ENCODE measurements at regions not wholly inside any gene's neighbourhood (a gene's known extent, or its start where the extent isn't known, plus 50 kb on each side); places are given as distances from the start of the nearest gene placed in this dataset.
A peak's percentile ranks its signal among the peaks of the same experiment; 100 is the strongest.

DNA sequence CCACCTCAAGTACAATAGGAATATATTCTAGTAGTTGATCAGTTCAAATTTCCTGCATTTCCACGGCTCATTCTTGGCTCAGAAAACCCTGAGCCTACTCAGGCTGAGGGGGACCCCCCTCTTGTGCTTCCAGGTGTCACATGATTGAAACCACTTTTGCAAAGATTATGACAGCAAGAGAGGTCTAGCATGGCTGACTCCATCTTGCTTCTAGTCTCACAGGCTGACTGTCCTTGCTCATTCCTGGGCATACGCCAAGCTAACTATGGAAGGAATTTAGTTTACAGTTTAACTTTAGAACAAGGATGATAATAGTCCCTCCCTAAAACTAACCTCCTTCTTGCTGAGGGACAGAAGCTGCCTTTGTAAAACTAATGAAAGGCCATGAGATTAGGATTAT is 154.1 kb downstream of the SNX18 start:
- Histone ChIP-seq H3K27me3 (no peaks in the 10 kb centered on the region), H3K36me3 (no peaks in the 10 kb centered on the region), H3K4me3 (no peak overlapping the region), H3K27ac (replicated peaks in 1 of 4) (peak overlapping the region in 2 of 4 donors; percentile 38 to 44), H3K9me3 (peaks cover 0 to 14% (median 5%) of the 10 kb centered on the region in 4 donors), H3K4me1 (peaks cover 5 to 40% (median 35%) of the 10 kb centered on the region in 4 donors)
- TF ChIP-seq, protein P1, sequence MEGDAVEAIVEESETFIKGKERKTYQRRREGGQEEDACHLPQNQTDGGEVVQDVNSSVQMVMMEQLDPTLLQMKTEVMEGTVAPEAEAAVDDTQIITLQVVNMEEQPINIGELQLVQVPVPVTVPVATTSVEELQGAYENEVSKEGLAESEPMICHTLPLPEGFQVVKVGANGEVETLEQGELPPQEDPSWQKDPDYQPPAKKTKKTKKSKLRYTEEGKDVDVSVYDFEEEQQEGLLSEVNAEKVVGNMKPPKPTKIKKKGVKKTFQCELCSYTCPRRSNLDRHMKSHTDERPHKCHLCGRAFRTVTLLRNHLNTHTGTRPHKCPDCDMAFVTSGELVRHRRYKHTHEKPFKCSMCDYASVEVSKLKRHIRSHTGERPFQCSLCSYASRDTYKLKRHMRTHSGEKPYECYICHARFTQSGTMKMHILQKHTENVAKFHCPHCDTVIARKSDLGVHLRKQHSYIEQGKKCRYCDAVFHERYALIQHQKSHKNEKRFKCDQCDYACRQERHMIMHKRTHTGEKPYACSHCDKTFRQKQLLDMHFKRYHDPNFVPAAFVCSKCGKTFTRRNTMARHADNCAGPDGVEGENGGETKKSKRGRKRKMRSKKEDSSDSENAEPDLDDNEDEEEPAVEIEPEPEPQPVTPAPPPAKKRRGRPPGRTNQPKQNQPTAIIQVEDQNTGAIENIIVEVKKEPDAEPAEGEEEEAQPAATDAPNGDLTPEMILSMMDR (IDR thresholded peaks at IDR 0.05): no peak
- no peak for TF ChIP-seq POLR2AphosphoS5 (IDR thresholded peaks at IDR 0.05)
- TF ChIP-seq POLR2A (IDR thresholded peaks at IDR 0.05; ENCODE audit: low read depth): no peak
- no peak for TF ChIP-seq EP300 (IDR thresholded peaks at IDR 0.05)
- 72% methylated on average over 2 of the region's 2 CpGs for WGBS
- intact Hi-C loops (cut with DNase I): no loop called here
- DNase-seq (ENCODE audit: extremely low spot score): no peak

DNA sequence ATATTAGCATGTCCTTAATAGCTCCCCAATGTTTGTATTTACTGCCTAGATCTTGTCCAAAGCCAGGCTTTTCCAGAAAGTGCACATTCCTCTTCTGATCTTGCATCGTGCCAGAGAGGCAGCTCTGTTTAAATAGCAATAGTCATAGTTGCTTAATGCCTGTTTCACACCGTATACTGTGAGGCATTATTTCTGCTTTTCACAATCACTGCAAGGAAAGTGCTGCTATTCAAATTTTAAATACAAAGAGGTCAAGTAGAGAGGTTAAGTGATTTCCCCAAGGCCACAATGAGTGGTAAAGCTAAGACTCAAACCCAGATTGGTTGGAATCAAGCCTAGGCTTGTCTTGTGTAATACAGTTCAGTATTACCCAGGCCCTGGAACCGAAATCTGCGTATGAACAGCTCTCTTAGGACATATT is 153.6 kb downstream of the SNX18 start:
- intact Hi-C loops (cut with DNase I): no loop called here
- no peaks in the 10 kb centered on the region for H3K36me3 ChIP-seq
- TF ChIP-seq POLR2AphosphoS5 (IDR thresholded peaks at IDR 0.05) (no peak), POLR2A (IDR thresholded peaks at IDR 0.05; ENCODE audit: low read depth) (no peak)
- TF ChIP-seq, protein P1 (IDR thresholded peaks at IDR 0.05): no peak
- H3K4me1 ChIP-seq: peaks cover 5 to 35% (median 30%) of the 10 kb centered on the region in 4 donors
- no peaks in the 10 kb centered on the region for H3K27me3 ChIP-seq
- H3K9me3 ChIP-seq: peaks cover 0 to 14% (median 5%) of the 10 kb centered on the region in 4 donors
- DNase-seq (ENCODE audit: extremely low spot score): no peak
- H3K27ac ChIP-seq (replicated peaks in 1 of 4): peak overlapping the region in 2 of 4 donors; percentile 38 to 44
- H3K4me3 ChIP-seq: no peak overlapping the region
- WGBS: 57% methylated on average over 4 of the region's 4 CpGs

DNA sequence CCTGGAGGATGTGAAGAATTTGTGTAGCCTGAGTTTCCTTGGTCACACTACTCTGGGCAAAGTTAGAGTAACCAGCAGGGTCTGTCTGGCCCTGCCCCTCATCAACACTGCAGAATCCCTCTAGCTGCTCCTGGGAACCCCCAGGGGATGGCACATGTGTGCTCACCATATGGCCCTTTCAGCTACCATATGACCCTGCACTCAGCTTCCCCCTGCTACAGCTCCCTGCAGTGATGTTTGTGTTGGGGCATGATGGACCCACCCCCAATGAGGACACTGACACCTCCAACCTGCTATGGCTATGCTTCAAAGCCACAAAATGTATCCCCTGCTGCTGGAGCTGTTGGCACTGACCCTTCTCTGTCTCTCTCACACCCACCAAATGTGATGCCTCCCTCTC is 152.7 kb downstream of the SNX18 start:
- H3K27me3 ChIP-seq: no peaks in the 10 kb centered on the region
- DNase-seq (ENCODE audit: extremely low spot score): no peak
- no peak for TF ChIP-seq POLR2AphosphoS5 (IDR thresholded peaks at IDR 0.05)
- TF ChIP-seq EP300 (IDR thresholded peaks at IDR 0.05): no peak
- no peak for TF ChIP-seq POLR2A (IDR thresholded peaks at IDR 0.05; ENCODE audit: low read depth)
- TF ChIP-seq, protein P1 (IDR thresholded peaks at IDR 0.05): no peak
- no peak overlapping the region for H3K27ac ChIP-seq (replicated peaks in 1 of 4)
- intact Hi-C loops (cut with DNase I): no loop called here
- peaks cover 5 to 35% (median 29%) of the 10 kb centered on the region in 4 donors for H3K4me1 ChIP-seq
- peaks cover 0 to 14% (median 5%) of the 10 kb centered on the region in 4 donors for H3K9me3 ChIP-seq
- no peaks in the 10 kb centered on the region for H3K36me3 ChIP-seq
- no peak overlapping the region for H3K4me3 ChIP-seq

GRCh38 chr5:54669845-54670244 is 152.3 kb downstream of the SNX18 start:
- WGBS: 80% methylated on average over 1 of the region's 1 CpG
- peaks cover 5 to 35% (median 29%) of the 10 kb centered on the region in 4 donors for H3K4me1 ChIP-seq
- no peak overlapping the region for H3K4me3 ChIP-seq
- no peaks in the 10 kb centered on the region for H3K36me3 ChIP-seq
- H3K9me3 ChIP-seq: peaks cover 0 to 14% (median 5%) of the 10 kb centered on the region in 4 donors
- no peaks in the 10 kb centered on the region for H3K27me3 ChIP-seq
- intact Hi-C loops (cut with DNase I): no loop called here
- no peak overlapping the region for H3K27ac ChIP-seq (replicated peaks in 1 of 4)
- DNase-seq (ENCODE audit: extremely low spot score): no peak
- no peak for TF ChIP-seq EP300 (IDR thresholded peaks at IDR 0.05)
- TF ChIP-seq, protein P1 (IDR thresholded peaks at IDR 0.05): no peak
- no peak for TF ChIP-seq POLR2AphosphoS5 (IDR thresholded peaks at IDR 0.05)
- TF ChIP-seq POLR2A (IDR thresholded peaks at IDR 0.05; ENCODE audit: low read depth): no peak

DNA sequence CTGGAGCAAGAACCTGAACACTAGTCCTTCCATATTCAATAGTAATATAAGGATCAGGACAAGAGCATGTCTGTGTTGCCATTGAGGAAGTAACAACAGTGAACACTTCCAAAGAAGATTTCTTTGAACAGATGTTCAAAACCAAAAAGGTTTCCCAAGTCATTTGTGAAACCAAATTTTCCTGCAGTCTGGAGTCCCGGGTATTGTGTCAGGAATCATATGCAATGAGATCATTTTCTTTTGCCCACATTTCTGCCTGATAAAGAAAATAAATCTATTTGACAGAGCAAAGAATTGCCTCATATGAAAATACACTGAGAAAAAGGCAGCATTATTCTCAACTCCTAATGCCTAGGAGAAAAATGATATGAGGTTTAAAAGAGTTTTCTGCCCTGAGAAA is 151.7 kb downstream of the SNX18 start:
- H3K27ac ChIP-seq (replicated peaks in 1 of 4): no peak overlapping the region
- H3K9me3 ChIP-seq: peaks cover 0 to 14% (median 5%) of the 10 kb centered on the region in 4 donors
- TF ChIP-seq EP300 (IDR thresholded peaks at IDR 0.05) (no peak), POLR2A (IDR thresholded peaks at IDR 0.05; ENCODE audit: low read depth) (no peak), POLR2AphosphoS5 (IDR thresholded peaks at IDR 0.05) (no peak)
- TF ChIP-seq, protein P1 (IDR thresholded peaks at IDR 0.05): no peak
- intact Hi-C loops (cut with DNase I): no loop called here
- no peak for DNase-seq (ENCODE audit: extremely low spot score)
- no peaks in the 10 kb centered on the region for H3K27me3 ChIP-seq
- no peaks in the 10 kb centered on the region for H3K36me3 ChIP-seq
- whole genome bisulfite sequencing: 36% methylated on average over 1 of the region's 1 CpG
- peaks cover 5 to 37% (median 29%) of the 10 kb centered on the region in 4 donors for H3K4me1 ChIP-seq
- H3K4me3 ChIP-seq: no peak overlapping the region

Measured in esophagus muscularis mucosa (tissue), 4 donors.